ENCODE measurements at regions not wholly inside any gene's neighbourhood (a gene's known extent, or its start where the extent isn't known, plus 50 kb on each side); places are given as distances from the start of the nearest gene placed in this dataset.

- H3K9me3 ChIP-seq (ENCODE audit: insufficient read depth, low read depth, low read length): no peaks in the 10 kb centered on the region
- no peak overlapping the region for H3K4me3 ChIP-seq (ENCODE audit: insufficient read depth, low read depth, low read length)
- no peaks in the 10 kb centered on the region for H3K9me3 Mint-ChIP-seq (ENCODE audit: unreplicated experiment)
- H3K4me1 ChIP-seq (ENCODE audit: insufficient read depth, low read length): no peaks in the 10 kb centered on the region
- TF ChIP-seq, protein P1, sequence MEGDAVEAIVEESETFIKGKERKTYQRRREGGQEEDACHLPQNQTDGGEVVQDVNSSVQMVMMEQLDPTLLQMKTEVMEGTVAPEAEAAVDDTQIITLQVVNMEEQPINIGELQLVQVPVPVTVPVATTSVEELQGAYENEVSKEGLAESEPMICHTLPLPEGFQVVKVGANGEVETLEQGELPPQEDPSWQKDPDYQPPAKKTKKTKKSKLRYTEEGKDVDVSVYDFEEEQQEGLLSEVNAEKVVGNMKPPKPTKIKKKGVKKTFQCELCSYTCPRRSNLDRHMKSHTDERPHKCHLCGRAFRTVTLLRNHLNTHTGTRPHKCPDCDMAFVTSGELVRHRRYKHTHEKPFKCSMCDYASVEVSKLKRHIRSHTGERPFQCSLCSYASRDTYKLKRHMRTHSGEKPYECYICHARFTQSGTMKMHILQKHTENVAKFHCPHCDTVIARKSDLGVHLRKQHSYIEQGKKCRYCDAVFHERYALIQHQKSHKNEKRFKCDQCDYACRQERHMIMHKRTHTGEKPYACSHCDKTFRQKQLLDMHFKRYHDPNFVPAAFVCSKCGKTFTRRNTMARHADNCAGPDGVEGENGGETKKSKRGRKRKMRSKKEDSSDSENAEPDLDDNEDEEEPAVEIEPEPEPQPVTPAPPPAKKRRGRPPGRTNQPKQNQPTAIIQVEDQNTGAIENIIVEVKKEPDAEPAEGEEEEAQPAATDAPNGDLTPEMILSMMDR (IDR thresholded peaks at IDR 0.05; ENCODE audit: insufficient read depth, low read depth, low read length): no peak
- no peak for TF ChIP-seq EZH2 (IDR thresholded peaks at IDR 0.05; ENCODE audit: insufficient read depth, low read length)
- no peak overlapping the region for H3K4me2 ChIP-seq (ENCODE audit: low read length)
- H3K27ac Mint-ChIP-seq (ENCODE audit: unreplicated experiment): no peak overlapping the region
- no peaks in the 10 kb centered on the region for H3K79me2 ChIP-seq (ENCODE audit: insufficient read depth, low read length)
- no peak overlapping the region for H3K4me3 Mint-ChIP-seq (ENCODE audit: unreplicated experiment)
- H4K20me1 ChIP-seq (ENCODE audit: insufficient read depth, low read length): no peaks in the 10 kb centered on the region
- H3K27me3 ChIP-seq (ENCODE audit: insufficient read depth, low read length): no peaks in the 10 kb centered on the region
- H3K36me3 ChIP-seq (ENCODE audit: insufficient read depth, low read length): no peaks in the 10 kb centered on the region
- no peak overlapping the region for H2AFZ ChIP-seq (ENCODE audit: low read depth, low read length)
- H3K4me1 Mint-ChIP-seq (ENCODE audit: low read depth, unreplicated experiment): no peaks in the 10 kb centered on the region
- FAIRE-seq (no peak), DNase-seq (ENCODE audit: low read depth) (no peak)
- no peak overlapping the region for H3K27ac ChIP-seq (ENCODE audit: low read depth, low read length)
- H3K9ac ChIP-seq (ENCODE audit: low read length): no peak overlapping the region
- H3K27me3 Mint-ChIP-seq (ENCODE audit: low read depth, unreplicated experiment): no peaks in the 10 kb centered on the region
- H3K36me3 Mint-ChIP-seq (ENCODE audit: low read depth, unreplicated experiment): no peaks in the 10 kb centered on the region
Observed at GRCh38 chr6:141780296-141780695, 352.4 kb upstream of the GJE1 start.

DNA sequence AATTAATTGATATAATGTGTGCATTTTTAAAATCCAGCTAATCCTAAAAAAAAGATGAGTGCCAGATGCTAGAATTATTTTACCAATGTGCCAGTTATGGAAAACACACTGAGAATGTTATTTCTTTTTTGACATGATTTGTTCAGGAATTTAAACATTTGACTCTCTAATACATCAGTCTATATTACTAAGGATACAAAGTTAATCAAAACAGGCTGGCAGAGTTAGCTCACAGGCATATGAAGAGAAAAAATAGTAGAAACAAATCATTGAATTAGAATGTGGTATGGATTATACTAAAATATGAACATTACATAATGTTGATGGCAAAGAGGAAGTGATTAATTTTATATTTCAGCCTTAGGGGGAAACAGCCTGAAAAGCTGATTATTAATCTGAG, 368.3 kb upstream of the GJE1 start:
- DNase-seq (ENCODE audit: low read depth) (no peak), FAIRE-seq (no peak)
- Histone ChIP-seq H3K4me3 (ENCODE audit: insufficient read depth, low read depth, low read length) (no peak overlapping the region), H3K9ac (ENCODE audit: low read length) (no peak overlapping the region), H3K4me2 (ENCODE audit: low read length) (no peak overlapping the region), H4K20me1 (ENCODE audit: insufficient read depth, low read length) (no peaks in the 10 kb centered on the region), H3K9me3 (ENCODE audit: insufficient read depth, low read depth, low read length) (no peaks in the 10 kb centered on the region), H3K4me1 (ENCODE audit: insufficient read depth, low read length) (no peaks in the 10 kb centered on the region), H3K36me3 (ENCODE audit: insufficient read depth, low read length) (no peaks in the 10 kb centered on the region), H2AFZ (ENCODE audit: low read depth, low read length) (no peak overlapping the region), H3K27ac (ENCODE audit: low read depth, low read length) (no peak overlapping the region), H3K27me3 (ENCODE audit: insufficient read depth, low read length) (no peaks in the 10 kb centered on the region), H3K79me2 (ENCODE audit: insufficient read depth, low read length) (no peaks in the 10 kb centered on the region)
- no peak for TF ChIP-seq EZH2 (IDR thresholded peaks at IDR 0.05; ENCODE audit: insufficient read depth, low read length)
- TF ChIP-seq, protein P1 (IDR thresholded peaks at IDR 0.05; ENCODE audit: insufficient read depth, low read depth, low read length): no peak
- H3K4me3 Mint-ChIP-seq (ENCODE audit: unreplicated experiment): no peak overlapping the region
- no peaks in the 10 kb centered on the region for H3K4me1 Mint-ChIP-seq (ENCODE audit: low read depth, unreplicated experiment)
- no peak overlapping the region for H3K27ac Mint-ChIP-seq (ENCODE audit: unreplicated experiment)
- H3K36me3 Mint-ChIP-seq (ENCODE audit: low read depth, unreplicated experiment): no peaks in the 10 kb centered on the region
- no peaks in the 10 kb centered on the region for H3K9me3 Mint-ChIP-seq (ENCODE audit: unreplicated experiment)
- no peaks in the 10 kb centered on the region for H3K27me3 Mint-ChIP-seq (ENCODE audit: low read depth, unreplicated experiment)

DNA sequence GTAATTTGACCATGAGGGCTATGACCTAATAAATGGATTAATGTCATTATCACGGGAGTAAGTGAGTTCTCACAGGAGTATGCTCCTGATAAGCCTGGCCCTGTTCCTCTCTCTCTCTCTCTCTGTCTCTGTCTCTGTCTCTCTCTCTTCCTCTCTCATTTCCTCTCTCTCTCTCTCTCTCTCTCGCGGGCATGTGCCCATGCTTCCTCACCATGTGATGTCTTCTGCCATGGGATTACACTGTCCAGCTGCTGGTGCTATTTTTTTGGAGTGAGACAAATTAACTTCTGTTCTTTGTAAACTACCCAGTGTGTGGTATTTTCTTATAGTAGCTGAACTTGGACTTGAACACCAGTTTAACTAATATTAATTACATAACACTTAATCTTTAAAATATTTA, 374.3 kb upstream of the GJE1 start:
- Histone ChIP-seq H3K4me3 (ENCODE audit: insufficient read depth, low read depth, low read length) (no peak overlapping the region), H3K27me3 (ENCODE audit: insufficient read depth, low read length) (no peaks in the 10 kb centered on the region), H3K9me3 (ENCODE audit: insufficient read depth, low read depth, low read length) (no peaks in the 10 kb centered on the region), H3K4me1 (ENCODE audit: insufficient read depth, low read length) (no peaks in the 10 kb centered on the region), H3K27ac (ENCODE audit: low read depth, low read length) (no peak overlapping the region), H4K20me1 (ENCODE audit: insufficient read depth, low read length) (no peaks in the 10 kb centered on the region), H3K9ac (ENCODE audit: low read length) (no peak overlapping the region), H3K79me2 (ENCODE audit: insufficient read depth, low read length) (no peaks in the 10 kb centered on the region), H3K36me3 (ENCODE audit: insufficient read depth, low read length) (no peaks in the 10 kb centered on the region), H3K4me2 (ENCODE audit: low read length) (no peak overlapping the region), H2AFZ (ENCODE audit: low read depth, low read length) (no peak overlapping the region)
- H3K4me3 Mint-ChIP-seq (ENCODE audit: unreplicated experiment): no peak overlapping the region
- no peak for FAIRE-seq
- no peak for DNase-seq (ENCODE audit: low read depth)
- H3K27ac Mint-ChIP-seq (ENCODE audit: unreplicated experiment): no peak overlapping the region
- no peaks in the 10 kb centered on the region for H3K9me3 Mint-ChIP-seq (ENCODE audit: unreplicated experiment)
- no peaks in the 10 kb centered on the region for H3K4me1 Mint-ChIP-seq (ENCODE audit: low read depth, unreplicated experiment)
- TF ChIP-seq EZH2 (IDR thresholded peaks at IDR 0.05; ENCODE audit: insufficient read depth, low read length): no peak
- TF ChIP-seq, protein P1 (IDR thresholded peaks at IDR 0.05; ENCODE audit: insufficient read depth, low read depth, low read length): no peak
- no peaks in the 10 kb centered on the region for H3K27me3 Mint-ChIP-seq (ENCODE audit: low read depth, unreplicated experiment)
- no peaks in the 10 kb centered on the region for H3K36me3 Mint-ChIP-seq (ENCODE audit: low read depth, unreplicated experiment)
